ENCODE measurements at regions not wholly inside any gene's neighbourhood (a gene's known extent, or its start where the extent isn't known, plus 50 kb on each side); places are given as distances from the start of the nearest gene placed in this dataset.
"Not testable (repeated sequence)": the region's sequence is repeated elsewhere in the genome, so short reads cannot be mapped to it uniquely, and the experiment has no call there.

GRCh38 chr7:65809259-65809981, 63.5 kb upstream of the VKORC1L1 start:
- Histone ChIP-seq H3K4me3 (ENCODE audit: low read length in 2 of 2) (no peak overlapping the region), H3K9me3 (ENCODE audit: control insufficient read depth, low read length) (no peaks in the 10 kb centered on the region), H3K27me3 (ENCODE audit: control insufficient read depth in 1 of 2, insufficient read depth in 2 of 2, low read length in 1 of 2) (no peaks in the 10 kb centered on the region), H3K27ac (ENCODE audit: low read depth in 1 of 2, low read length in 2 of 2) (no peak overlapping the region), H3K4me1 (ENCODE audit: control insufficient read depth in 1 of 2, insufficient read depth in 2 of 2, low read length in 2 of 2) (no peaks in the 10 kb centered on the region), H3K36me3 (ENCODE audit: control insufficient read depth in 1 of 2, insufficient read depth in 2 of 2, low read length in 1 of 2) (peaks cover 0 to 2% of the 10 kb centered on the region in 2 donors)
- ATAC-seq (ENCODE audit: low FRiP score) (no peak), DNase-seq (no peak)
- intact Hi-C loops (cut with DNase I), result no loop called here
- 74 to 78% methylated on average over 6 of the region's 6 CpGs for WGBS, 2 donors

- H3K4me3 ChIP-seq (ENCODE audit: low read length in 2 of 2), result no peak overlapping the region
- ATAC-seq (ENCODE audit: low FRiP score), result no peak
- no peaks in the 10 kb centered on the region for H3K27me3 ChIP-seq (ENCODE audit: control insufficient read depth in 1 of 2, insufficient read depth in 2 of 2, low read length in 1 of 2)
- no peak overlapping the region for H3K27ac ChIP-seq (ENCODE audit: low read depth in 1 of 2, low read length in 2 of 2)
- 64 to 78% methylated on average over 3 of the region's 3 CpGs for WGBS, 2 donors
- intact Hi-C loops (cut with DNase I), result no loop called here
- H3K4me1 ChIP-seq (ENCODE audit: control insufficient read depth in 1 of 2, insufficient read depth in 2 of 2, low read length in 2 of 2), result no peaks in the 10 kb centered on the region
- H3K36me3 ChIP-seq (ENCODE audit: control insufficient read depth in 1 of 2, insufficient read depth in 2 of 2, low read length in 1 of 2), result peaks cover 0 to 2% of the 10 kb centered on the region in 2 donors
- no peak for DNase-seq
- H3K9me3 ChIP-seq (ENCODE audit: control insufficient read depth, low read length), result no peaks in the 10 kb centered on the region
Measured at GRCh38 chr7:65809982-65810288, 62.9 kb upstream of the VKORC1L1 start.

GRCh38 chr7:65812281-65812680, 60.6 kb upstream of the VKORC1L1 start:
- whole genome bisulfite sequencing, 2 donors, result 73 to 77% methylated on average over 5 of the region's 5 CpGs
- intact Hi-C loops (cut with DNase I), result no loop called here
- H3K27me3 ChIP-seq (ENCODE audit: control insufficient read depth in 1 of 2, insufficient read depth in 2 of 2, low read length in 1 of 2), result no peaks in the 10 kb centered on the region
- H3K27ac ChIP-seq (ENCODE audit: low read depth in 1 of 2, low read length in 2 of 2), result no peak overlapping the region
- H3K4me1 ChIP-seq (ENCODE audit: control insufficient read depth in 1 of 2, insufficient read depth in 2 of 2, low read length in 2 of 2), result no peaks in the 10 kb centered on the region
- ATAC-seq (ENCODE audit: low FRiP score) (no peak), DNase-seq (no peak)
- H3K36me3 ChIP-seq (ENCODE audit: control insufficient read depth in 1 of 2, insufficient read depth in 2 of 2, low read length in 1 of 2), result peaks cover 0 to 2% of the 10 kb centered on the region in 2 donors
- H3K4me3 ChIP-seq (ENCODE audit: low read length in 2 of 2), result no peak overlapping the region
- H3K9me3 ChIP-seq (ENCODE audit: control insufficient read depth, low read length), result no peaks in the 10 kb centered on the region

DNA sequence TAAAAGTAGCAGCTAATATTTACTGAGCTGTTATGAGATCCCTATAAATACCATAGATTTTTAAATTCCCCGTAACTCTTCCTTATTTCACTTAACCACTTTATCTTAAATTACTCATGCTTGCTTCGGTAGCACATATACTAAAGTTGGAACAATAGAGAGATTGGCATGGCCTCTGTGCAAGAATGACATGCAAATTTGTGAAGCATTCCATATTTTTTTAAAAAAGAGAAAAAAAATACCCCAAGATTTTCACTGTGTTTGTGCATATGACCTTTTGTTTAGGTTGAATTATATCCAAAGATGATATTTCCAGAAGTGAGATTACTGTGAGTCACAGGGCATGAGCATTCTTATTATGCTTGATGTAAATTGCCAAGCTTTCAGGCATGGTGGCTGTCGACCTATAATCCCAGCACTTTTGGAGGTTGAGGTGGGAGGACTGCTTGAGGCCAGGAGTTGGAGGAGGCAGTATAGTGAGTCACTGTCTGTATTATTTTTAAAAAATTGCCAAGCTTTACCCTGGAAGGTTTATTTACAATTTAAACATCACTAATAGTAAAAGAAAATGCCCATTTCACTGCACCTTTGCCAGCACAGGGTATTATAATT, 58.2 kb upstream of the VKORC1L1 start:
- H3K27me3 ChIP-seq (ENCODE audit: control insufficient read depth in 1 of 2, insufficient read depth in 2 of 2, low read length in 1 of 2); intact Hi-C loops (cut with DNase I); H3K9me3 ChIP-seq (ENCODE audit: control insufficient read depth, low read length); H3K36me3 ChIP-seq (ENCODE audit: control insufficient read depth in 1 of 2, insufficient read depth in 2 of 2, low read length in 1 of 2); H3K4me3 ChIP-seq (ENCODE audit: low read length in 2 of 2); ATAC-seq (ENCODE audit: low FRiP score); H3K4me1 ChIP-seq (ENCODE audit: control insufficient read depth in 1 of 2, insufficient read depth in 2 of 2, low read length in 2 of 2); H3K27ac ChIP-seq (ENCODE audit: low read depth in 1 of 2, low read length in 2 of 2); DNase-seq: not testable (repeated sequence)
- 9 to 12% methylated on average over 3 of the region's 3 CpGs for WGBS, 2 donors

- Histone ChIP-seq H3K27ac (ENCODE audit: low read depth in 1 of 2, low read length in 2 of 2) (no peak overlapping the region), H3K36me3 (ENCODE audit: control insufficient read depth in 1 of 2, insufficient read depth in 2 of 2, low read length in 1 of 2) (no peaks in the 10 kb centered on the region), H3K4me3 (ENCODE audit: low read length in 2 of 2) (no peak overlapping the region), H3K4me1 (ENCODE audit: control insufficient read depth in 1 of 2, insufficient read depth in 2 of 2, low read length in 2 of 2) (no peaks in the 10 kb centered on the region), H3K9me3 (ENCODE audit: control insufficient read depth, low read length) (no peaks in the 10 kb centered on the region), H3K27me3 (ENCODE audit: control insufficient read depth in 1 of 2, insufficient read depth in 2 of 2, low read length in 1 of 2) (no peaks in the 10 kb centered on the region)
- intact Hi-C loops (cut with DNase I), result no loop called here
- no peak for DNase-seq
- ATAC-seq (ENCODE audit: low FRiP score), result no peak
- WGBS, 2 donors, result 40 to 50% methylated on average over 4 of the region's 4 CpGs
Measured at GRCh38 chr7:65820287-65820950, 52.5 kb upstream of the VKORC1L1 start.

Data from aorta (tissue), 5 donors.